22Rv1 (cell line): ENCODE measurements at regions not wholly inside any gene's neighbourhood (a gene's known extent, or its start where the extent isn't known, plus 50 kb on each side); places are given as distances from the start of the nearest gene placed in this dataset.
A peak's percentile ranks its signal among the peaks of the same experiment; 100 is the strongest.
"Not testable (repeated sequence)": the region's sequence is repeated elsewhere in the genome, so short reads cannot be mapped to it uniquely, and the experiment has no call there.

Source experiments
- H3K27ac ChIP-seq: fragments of 450-650 bp; 2 replicates; pipeline ENCODE4 v1.5.1; 2017
- CTCF ChIP-seq: fragments of 450-650 bp; IDR thresholded peaks from 2 replicates; pipeline ENCODE4 v1.5.1; 2017; ENCODE audit warnings: mild to moderate bottlenecking
- ZFX ChIP-seq: fragments of 450-650 bp; IDR thresholded peaks from 2 replicates; pipeline ENCODE4 v1.6.1; 2017; ENCODE audit warnings: antibody characterized with exemption, borderline replicate concordance

DNA sequence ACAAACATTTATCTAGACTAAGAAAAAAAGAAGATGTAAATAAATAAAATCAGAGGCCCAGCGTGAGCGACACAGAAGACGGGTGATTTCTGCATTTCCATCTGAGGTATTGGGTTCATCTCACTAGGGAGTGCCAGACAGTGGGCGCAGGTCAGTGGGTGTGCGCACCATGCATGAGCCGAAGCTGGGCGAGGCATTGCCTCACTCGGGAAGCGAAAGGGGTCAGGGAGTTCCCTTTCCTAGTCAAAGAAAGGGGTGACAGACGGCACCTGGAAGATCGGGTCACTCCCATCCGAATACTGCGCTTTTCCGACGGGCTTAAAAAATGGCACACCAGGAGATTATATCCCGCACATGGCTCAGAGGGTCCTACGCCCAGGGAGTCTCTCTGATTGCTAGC lies 79.5 kb upstream of the ABCD2 start:
- H3K27ac ChIP-seq: not testable (repeated sequence)

- H3K27ac ChIP-seq: no peak overlapping the region
- TF ChIP-seq ZFX (no peak), CTCF (no peak)
Measured at GRCh38 chr12:39697108-39697507, 77.5 kb upstream of the ABCD2 start.

DNA sequence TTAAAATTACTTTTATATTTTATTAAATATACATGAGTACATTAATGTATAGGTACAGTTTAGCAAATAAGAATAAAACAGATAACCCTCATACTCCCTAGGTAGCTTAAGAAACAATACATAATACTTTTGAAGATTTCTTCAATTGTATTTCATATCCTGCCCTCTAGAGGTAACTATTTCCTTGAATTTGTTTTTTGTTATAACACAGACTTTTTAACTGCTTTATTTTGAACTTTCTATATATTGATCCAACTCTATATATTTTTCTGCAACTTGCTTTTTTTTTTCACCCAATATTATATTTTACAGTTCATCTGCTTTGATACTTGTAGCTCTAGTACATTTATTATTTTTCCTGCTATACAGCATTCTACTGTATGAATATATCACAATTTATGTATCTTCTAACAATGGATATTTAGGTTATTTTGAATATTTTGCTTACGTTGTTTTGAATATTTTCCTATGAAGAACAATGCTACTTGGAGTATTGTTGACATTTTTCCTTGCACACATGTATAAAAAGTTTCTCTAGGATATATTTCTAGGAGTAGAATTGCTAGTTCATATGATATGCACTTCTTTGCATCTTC lies 72.8 kb upstream of the ABCD2 start:
- TF ChIP-seq CTCF: peak; percentile 74
- no peak for TF ChIP-seq ZFX
- no peak overlapping the region for H3K27ac ChIP-seq

DNA sequence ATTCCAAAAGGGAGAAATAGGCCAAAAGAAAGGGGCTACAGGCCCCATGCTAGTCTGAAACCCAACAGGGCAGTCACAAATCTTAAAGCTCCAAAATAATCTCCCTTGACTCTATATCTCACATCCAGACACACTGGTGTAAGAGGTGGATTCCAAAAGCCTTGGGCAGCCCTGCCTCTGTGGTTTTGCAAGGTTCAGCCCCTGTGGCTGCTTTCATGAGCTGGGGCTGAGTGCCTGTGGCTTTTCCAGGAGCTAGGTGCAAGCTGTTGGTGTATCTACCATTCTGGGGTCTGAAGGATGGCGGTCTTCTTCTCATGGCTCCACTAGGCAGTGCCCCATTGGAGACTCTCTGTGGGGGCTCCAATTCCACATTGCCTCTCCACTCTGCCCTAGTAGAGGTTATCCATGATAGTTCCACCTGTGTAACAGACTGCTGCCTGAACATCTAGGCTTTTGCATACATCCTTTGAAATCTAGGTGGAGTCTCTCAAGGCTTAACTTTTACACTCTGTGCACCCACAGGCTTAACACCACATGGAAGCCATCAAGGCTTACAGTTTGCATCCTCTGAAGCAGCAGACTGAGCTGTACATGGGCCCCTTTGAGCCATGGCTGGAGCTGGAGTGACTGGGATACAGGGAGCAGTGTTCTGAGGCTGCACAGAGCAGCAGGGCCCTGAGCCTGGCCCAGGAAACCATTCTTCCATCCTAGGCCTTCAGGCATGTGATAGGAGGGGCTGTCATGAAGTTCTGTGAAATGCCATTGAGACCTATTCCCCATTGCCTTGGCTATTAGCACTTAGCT lies 66.5 kb upstream of the ABCD2 start:
- TF ChIP-seq CTCF (no peak), ZFX (no peak)
- no peak overlapping the region for H3K27ac ChIP-seq

DNA sequence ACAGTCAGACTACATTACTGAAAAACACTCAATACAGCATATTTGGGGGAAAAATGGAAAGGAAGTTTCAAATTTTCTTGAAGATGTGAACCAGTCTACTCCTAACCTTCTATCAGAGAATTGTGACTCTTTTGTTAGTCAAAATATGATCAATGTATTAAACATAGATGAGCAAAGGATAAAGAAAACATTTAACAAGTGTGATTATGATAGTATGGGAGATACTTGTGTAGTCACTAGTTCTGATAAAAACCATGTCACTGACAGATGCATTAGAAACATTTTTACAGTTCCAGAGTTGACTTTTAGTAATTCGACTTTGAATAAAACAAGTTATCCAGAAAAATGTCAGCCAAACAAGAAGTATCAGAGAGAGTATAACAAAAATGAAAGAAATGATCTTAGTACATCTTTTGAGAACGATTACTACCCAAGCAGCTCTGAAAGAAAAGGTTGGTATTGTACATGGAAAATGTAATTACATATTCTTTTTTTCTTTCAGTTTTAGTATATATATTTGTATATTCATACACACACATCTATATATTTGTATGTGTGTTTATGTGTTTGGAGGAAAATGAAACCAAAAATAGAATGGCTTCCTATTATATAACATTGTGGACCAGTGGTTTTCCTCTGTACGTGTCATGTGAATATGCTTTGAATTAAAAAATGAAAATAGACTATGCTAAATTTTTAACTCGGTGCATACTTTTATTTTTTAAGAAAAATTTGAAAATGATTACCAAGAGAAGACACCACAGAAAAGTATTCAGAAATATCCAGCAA lies 63.3 kb upstream of the ABCD2 start:
- TF ChIP-seq CTCF (no peak), ZFX (no peak)
- no peak overlapping the region for H3K27ac ChIP-seq

DNA sequence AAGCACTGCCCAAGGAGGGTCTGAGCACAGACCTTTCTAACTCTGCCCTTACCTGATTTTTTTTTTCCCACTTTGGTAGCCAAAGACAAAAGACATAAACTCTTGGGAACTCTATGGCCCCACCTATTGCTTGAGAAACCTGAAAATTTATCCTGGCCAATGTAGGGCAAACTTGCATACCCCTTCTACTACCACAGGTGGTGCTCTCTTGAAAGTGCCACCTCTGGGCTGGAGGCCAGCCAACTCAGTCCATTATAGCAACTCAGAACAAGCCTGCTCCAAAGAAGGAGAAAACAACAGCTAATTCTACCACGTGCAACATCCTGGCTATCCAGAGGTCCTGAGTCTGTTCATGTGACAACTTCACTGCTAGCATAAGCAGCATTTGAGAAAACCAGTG lies 55.7 kb upstream of the ABCD2 start:
- H3K27ac ChIP-seq: no peak overlapping the region
- TF ChIP-seq ZFX: no peak
- peak; percentile 45 for TF ChIP-seq CTCF

DNA sequence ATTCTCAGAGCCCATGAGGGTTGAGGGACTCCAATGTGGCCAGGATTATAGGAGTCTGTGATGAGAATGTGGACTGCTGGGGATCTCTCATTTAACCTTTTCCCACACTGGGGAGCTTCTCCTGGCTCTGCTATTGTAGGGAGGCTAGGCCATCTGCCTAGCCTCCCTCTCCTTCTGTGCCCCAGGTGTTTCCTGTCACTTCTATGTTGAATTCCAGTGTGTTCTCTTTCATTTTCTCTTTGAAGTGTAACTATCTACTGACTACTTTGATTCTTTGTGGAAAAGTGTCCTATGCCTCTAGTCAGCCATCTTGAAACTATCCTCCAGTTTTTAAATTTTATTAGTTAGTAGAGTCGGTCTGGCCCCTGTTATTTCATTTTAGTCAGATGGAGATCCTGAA lies 53.4 kb upstream of the ABCD2 start:
- TF ChIP-seq ZFX (no peak), CTCF (no peak)

More for the DNA sequence above, 53.4 kb upstream of the ABCD2 start:
- H3K27ac ChIP-seq: no peak overlapping the region
